ENCODE measurements at regions not wholly inside any gene's neighbourhood (a gene's known extent, or its start where the extent isn't known, plus 50 kb on each side); places are given as distances from the start of the nearest gene placed in this dataset.

DNA sequence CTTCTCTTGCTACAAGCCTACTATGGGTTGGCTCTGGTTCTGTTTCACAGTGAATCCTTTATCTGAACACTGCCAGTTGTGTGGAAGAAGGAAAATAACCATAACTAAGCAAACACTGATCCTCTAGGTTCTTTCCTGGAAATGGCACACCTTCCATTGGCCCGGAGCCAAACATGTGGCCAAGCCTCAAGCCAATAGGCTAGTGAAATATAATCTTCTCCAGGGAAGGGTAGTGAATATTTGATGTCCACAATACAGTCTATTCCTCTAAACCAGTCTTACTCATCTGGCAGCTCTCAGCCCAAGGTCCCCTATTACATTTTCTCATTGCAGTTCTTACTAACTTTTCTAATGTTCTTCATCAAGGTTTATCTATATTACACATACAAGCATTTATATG, 921.3 kb downstream of the TUSC7 start:
- H3K9me3 ChIP-seq (ENCODE audit: control insufficient read depth in 4 of 4, insufficient read depth in 3 of 4, low read length in 3 of 4), result no peaks in the 10 kb centered on the region
- H3K36me3 ChIP-seq (ENCODE audit: control insufficient read depth in 4 of 4, insufficient read depth in 4 of 4, low read length in 4 of 4), result no peaks in the 10 kb centered on the region
- no peak overlapping the region for H3K27ac ChIP-seq (ENCODE audit: low read depth in 1 of 2, low read length in 1 of 2)
- H3K4me1 ChIP-seq (ENCODE audit: control insufficient read depth in 5 of 5, insufficient read depth in 5 of 5, low read length in 5 of 5), result peaks cover 0 to 13% (median 0%) of the 10 kb centered on the region in 5 donors
- 81 to 89% methylated on average over 1 of the region's 1 CpG for WGBS, 2 donors
- no peak overlapping the region for H3K9ac ChIP-seq (ENCODE audit: insufficient read depth in 1 of 2, low read length in 2 of 2)
- H3K4me3 ChIP-seq, result no peak overlapping the region
- H3K27me3 ChIP-seq (ENCODE audit: control insufficient read depth in 3 of 3, insufficient read depth in 3 of 3, low read length in 2 of 3), result no peaks in the 10 kb centered on the region
- TF ChIP-seq CTCF (IDR thresholded peaks at IDR 0.05; ENCODE audit: control extremely low read depth, extremely low read depth), result no peak
- no peak for DNase-seq
- ATAC-seq (ENCODE audit: insufficient read depth, low FRiP score), result no peak

GRCh38 chr3:117631781-117632180, 922.2 kb downstream of the TUSC7 start:
- Histone ChIP-seq H3K4me1 (ENCODE audit: control insufficient read depth in 5 of 5, insufficient read depth in 5 of 5, low read length in 5 of 5) (peaks cover 0 to 13% (median 0%) of the 10 kb centered on the region in 5 donors), H3K36me3 (ENCODE audit: control insufficient read depth in 4 of 4, insufficient read depth in 4 of 4, low read length in 4 of 4) (no peaks in the 10 kb centered on the region), H3K27me3 (ENCODE audit: control insufficient read depth in 3 of 3, insufficient read depth in 3 of 3, low read length in 2 of 3) (no peaks in the 10 kb centered on the region), H3K9me3 (ENCODE audit: control insufficient read depth in 4 of 4, insufficient read depth in 3 of 4, low read length in 3 of 4) (no peaks in the 10 kb centered on the region), H3K9ac (ENCODE audit: insufficient read depth in 1 of 2, low read length in 2 of 2) (no peak overlapping the region), H3K27ac (ENCODE audit: low read depth in 1 of 2, low read length in 1 of 2) (no peak overlapping the region), H3K4me3 (no peak overlapping the region)
- ATAC-seq (ENCODE audit: insufficient read depth, low FRiP score) (no peak), DNase-seq (no peak)
- 84 to 89% methylated on average over 3 of the region's 3 CpGs for WGBS, 2 donors
- TF ChIP-seq CTCF (IDR thresholded peaks at IDR 0.05; ENCODE audit: control extremely low read depth, extremely low read depth), result no peak

GRCh38 chr3:117632191-117632590, 922.6 kb downstream of the TUSC7 start:
- 73 to 89% methylated on average over 2 of the region's 2 CpGs for WGBS, 2 donors

More at GRCh38 chr3:117632191-117632590, 922.6 kb downstream of the TUSC7 start:
- no peak for TF ChIP-seq CTCF (IDR thresholded peaks at IDR 0.05; ENCODE audit: control extremely low read depth, extremely low read depth)
- no peak for ATAC-seq (ENCODE audit: insufficient read depth, low FRiP score)
- H3K9me3 ChIP-seq (ENCODE audit: control insufficient read depth in 4 of 4, insufficient read depth in 3 of 4, low read length in 3 of 4), result no peaks in the 10 kb centered on the region
- H3K4me1 ChIP-seq (ENCODE audit: control insufficient read depth in 5 of 5, insufficient read depth in 5 of 5, low read length in 5 of 5), result peaks cover 0 to 13% (median 0%) of the 10 kb centered on the region in 5 donors
- no peak overlapping the region for H3K9ac ChIP-seq (ENCODE audit: insufficient read depth in 1 of 2, low read length in 2 of 2)
- no peak for DNase-seq
- H3K36me3 ChIP-seq (ENCODE audit: control insufficient read depth in 4 of 4, insufficient read depth in 4 of 4, low read length in 4 of 4), result no peaks in the 10 kb centered on the region
- H3K4me3 ChIP-seq, result no peak overlapping the region
- H3K27me3 ChIP-seq (ENCODE audit: control insufficient read depth in 3 of 3, insufficient read depth in 3 of 3, low read length in 2 of 3), result no peaks in the 10 kb centered on the region
- no peak overlapping the region for H3K27ac ChIP-seq (ENCODE audit: low read depth in 1 of 2, low read length in 1 of 2)
